ENCODE measurements at regions not wholly inside any gene's neighbourhood (a gene's known extent, or its start where the extent isn't known, plus 50 kb on each side); places are given as distances from the start of the nearest gene placed in this dataset.
"Not testable (repeated sequence)": the region's sequence is repeated elsewhere in the genome, so short reads cannot be mapped to it uniquely, and the experiment has no call there.

GRCh38 chr2:62410926-62411456 lies 95.0 kb downstream of the TMEM17 start:
- DNase-seq (ENCODE audit: low read depth), result no peak

GRCh38 chr2:62410015-62410453 lies 96.0 kb downstream of the TMEM17 start:
- no peak for DNase-seq (ENCODE audit: low read depth)

GRCh38 chr2:62409442-62409841 lies 96.6 kb downstream of the TMEM17 start:
- peak; percentile 39 for DNase-seq (ENCODE audit: low read depth)

GRCh38 chr2:62408241-62408677 lies 97.7 kb downstream of the TMEM17 start:
- DNase-seq (ENCODE audit: low read depth), result no peak

- DNase-seq (ENCODE audit: low read depth), result no peak
Measured at GRCh38 chr2:62407838-62408237, 98.2 kb downstream of the TMEM17 start.

GRCh38 chr2:62407401-62407800 lies 98.6 kb downstream of the TMEM17 start:
- no peak for DNase-seq (ENCODE audit: low read depth)

- DNase-seq (ENCODE audit: low read depth), result no peak
Measured at GRCh38 chr2:62406573-62407043, 99.4 kb downstream of the TMEM17 start.

- no peak for DNase-seq (ENCODE audit: low read depth)
Measured at GRCh38 chr2:62404913-62405312, 101.1 kb downstream of the TMEM17 start.

- DNase-seq (ENCODE audit: low read depth), result no peak
Measured at GRCh38 chr2:62402156-62402555, 103.8 kb downstream of the TMEM17 start.

GRCh38 chr2:62398356-62398755 lies 107.6 kb downstream of the TMEM17 start:
- DNase-seq (ENCODE audit: low read depth), result no peak

- DNase-seq (ENCODE audit: low read depth), result no peak
Measured at GRCh38 chr2:62396880-62397279, 109.1 kb downstream of the TMEM17 start.

- no peak for DNase-seq (ENCODE audit: low read depth)
Measured at GRCh38 chr2:62393293-62393692, 112.7 kb downstream of the TMEM17 start.

GRCh38 chr2:62391696-62392095 lies 114.3 kb downstream of the TMEM17 start:
- no peak for DNase-seq (ENCODE audit: low read depth)

- DNase-seq (ENCODE audit: low read depth), result not testable (repeated sequence)
Measured at GRCh38 chr2:62386378-62386777, 119.6 kb downstream of the TMEM17 start.

GRCh38 chr2:62383846-62384245 lies 122.1 kb downstream of the TMEM17 start:
- DNase-seq (ENCODE audit: low read depth), result peak; percentile 83

- no peak for DNase-seq (ENCODE audit: low read depth)
Measured at GRCh38 chr2:62382757-62383156, 123.2 kb downstream of the TMEM17 start.

- DNase-seq (ENCODE audit: low read depth), result no peak
Measured at GRCh38 chr2:62382122-62382521, 123.9 kb downstream of the TMEM17 start.

- no peak for DNase-seq (ENCODE audit: low read depth)
Measured at GRCh38 chr2:62381656-62382055, 124.3 kb downstream of the TMEM17 start.

GRCh38 chr2:62379566-62379965 lies 126.4 kb downstream of the TMEM17 start:
- no peak for DNase-seq (ENCODE audit: low read depth)

GRCh38 chr2:62375113-62375420 lies 130.9 kb downstream of the TMEM17 start:
- DNase-seq (ENCODE audit: low read depth), result no peak

GRCh38 chr2:62374301-62375112 lies 131.5 kb downstream of the TMEM17 start:
- no peak for DNase-seq (ENCODE audit: low read depth)

- no peak for DNase-seq (ENCODE audit: low read depth)
Measured at GRCh38 chr2:62372824-62373223, 133.2 kb downstream of the TMEM17 start.

- DNase-seq (ENCODE audit: low read depth), result no peak
Measured at GRCh38 chr2:62370321-62371250, 135.4 kb downstream of the TMEM17 start.

Measured in ELR (cell line).